Fibroblast of lung (primary cell): ENCODE measurements at regions not wholly inside any gene's neighbourhood (a gene's known extent, or its start where the extent isn't known, plus 50 kb on each side); places are given as distances from the start of the nearest gene placed in this dataset.
A peak's percentile ranks its signal among the peaks of the same experiment; 100 is the strongest.

Experiments used
- DNase-seq, 2 donors: peaks; one replicate each; pipeline versions ENCODE4 v3.0.0 to v3.0.0-alpha.2; 2010; ENCODE audit warnings: low read depth in 2 of 2
- H2AFZ ChIP-seq: 2 replicates; pipeline ENCODE4 v1.5.1; 2012; ENCODE audit warnings: low read length, control low read depth, inconsistent platforms
- H3K27ac ChIP-seq: 2 replicates; pipeline ENCODE4 v1.5.1; 2011; ENCODE audit warnings: low read length, control low read depth; ENCODE audit not compliant: insufficient read depth
- H3K27me3 ChIP-seq: 2 replicates; pipeline ENCODE4 v1.5.1; 2011; ENCODE audit warnings: mild to moderate bottlenecking, low read length; ENCODE audit not compliant: control insufficient read depth, insufficient read depth
- H3K36me3 ChIP-seq: 2 replicates; pipeline ENCODE4 v1.5.1; 2011; ENCODE audit warnings: low read length; ENCODE audit not compliant: control insufficient read depth, insufficient read depth
- H3K4me1 ChIP-seq: 2 replicates; pipeline ENCODE4 v1.5.1; 2011; ENCODE audit warnings: low read length; ENCODE audit not compliant: control insufficient read depth, insufficient read depth; ENCODE audit errors: extremely low read depth
- H3K4me2 ChIP-seq: 2 replicates; pipeline ENCODE4 v1.5.1; 2011; ENCODE audit warnings: low read length, control low read depth; ENCODE audit not compliant: insufficient read depth; ENCODE audit errors: extremely low read depth
- H3K4me3 ChIP-seq, 4 experiments: fragments of 200-600 bp in 1 of 4; sonication (generic) in 1 of 4; replicated peaks in 1 of 4; 2 replicates each; pipeline ENCODE4 v1.5.1; 2011 to 2016; ENCODE audit warnings: low read length in 4 of 4, low read depth in 3 of 4, mild to moderate bottlenecking in 3 of 4, control low read depth in 2 of 4, inconsistent platforms in 1 of 4, mixed read lengths in 1 of 4; ENCODE audit not compliant: insufficient read depth in 1 of 4; ENCODE audit errors: control extremely low read depth in 1 of 4
- H3K79me2 ChIP-seq: 2 replicates; pipeline ENCODE4 v1.5.1; 2012; ENCODE audit warnings: mild to moderate bottlenecking, low read length, inconsistent platforms; ENCODE audit not compliant: control insufficient read depth, insufficient read depth
- H3K9ac ChIP-seq: 2 replicates; pipeline ENCODE4 v1.5.1; 2011; ENCODE audit warnings: mild to moderate bottlenecking, low read length, control low read depth; ENCODE audit not compliant: insufficient read depth
- H3K9me3 ChIP-seq: 2 replicates; pipeline ENCODE4 v1.5.1; 2012; ENCODE audit warnings: low read depth, low read length; ENCODE audit not compliant: control insufficient read depth, insufficient read depth
- H4K20me1 ChIP-seq: 2 replicates; pipeline ENCODE4 v1.5.1; 2011; ENCODE audit warnings: low read length; ENCODE audit not compliant: control insufficient read depth, insufficient read depth; ENCODE audit errors: extremely low read depth
- EZH2 ChIP-seq: IDR thresholded peaks from 2 replicates; pipeline ENCODE4 v1.5.1; 2012; ENCODE audit warnings: low read length, control low read depth, mild to moderate bottlenecking; ENCODE audit errors: missing control alignments
- TF ChIP-seq, protein P1 (sequence below), 2 donors: IDR thresholded peaks in 1 of 2; conservative IDR thresholded peaks in 1 of 2; 1 replicate in 1 of 2; 2 replicates in 1 of 2; pipeline ENCODE4 v1.5.1; 2011 to 2012; ENCODE audit warnings: low read length in 2 of 2, control low read depth in 1 of 2, inconsistent platforms in 1 of 2, low read depth in 1 of 2, mild to moderate bottlenecking in 1 of 2

DNA sequence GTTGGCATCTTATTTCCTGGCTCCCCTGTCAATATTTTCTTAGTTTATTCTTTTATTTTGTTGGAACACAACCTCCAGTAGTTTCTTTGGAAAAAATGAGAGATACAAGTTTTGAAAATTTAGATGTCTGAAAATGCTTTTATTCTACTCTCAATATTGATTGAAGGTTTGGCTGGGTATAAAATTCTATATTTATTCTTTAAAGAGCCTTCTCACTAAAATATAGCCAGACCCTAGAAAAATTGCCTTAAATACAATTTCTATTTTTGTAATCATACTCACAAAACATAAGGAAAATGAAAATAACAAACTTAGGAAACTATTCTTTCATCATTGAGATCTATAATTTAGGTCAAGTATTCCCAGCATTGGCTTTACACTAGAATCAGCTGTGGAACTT, 103.7 kb downstream of the CYP26B1 start:
- Histone ChIP-seq H3K36me3 (no peaks in the 10 kb centered on the region), H2AFZ (no peak overlapping the region), H3K9me3 (no peaks in the 10 kb centered on the region), H3K79me2 (no peaks in the 10 kb centered on the region), H3K9ac (no peak overlapping the region), H4K20me1 (no peaks in the 10 kb centered on the region), H3K27ac (no peak overlapping the region), H3K4me2 (no peak overlapping the region), H3K4me1 (no peaks in the 10 kb centered on the region), H3K27me3 (no peaks in the 10 kb centered on the region), H3K4me3 (no peak overlapping the region)
- TF ChIP-seq, protein P1, sequence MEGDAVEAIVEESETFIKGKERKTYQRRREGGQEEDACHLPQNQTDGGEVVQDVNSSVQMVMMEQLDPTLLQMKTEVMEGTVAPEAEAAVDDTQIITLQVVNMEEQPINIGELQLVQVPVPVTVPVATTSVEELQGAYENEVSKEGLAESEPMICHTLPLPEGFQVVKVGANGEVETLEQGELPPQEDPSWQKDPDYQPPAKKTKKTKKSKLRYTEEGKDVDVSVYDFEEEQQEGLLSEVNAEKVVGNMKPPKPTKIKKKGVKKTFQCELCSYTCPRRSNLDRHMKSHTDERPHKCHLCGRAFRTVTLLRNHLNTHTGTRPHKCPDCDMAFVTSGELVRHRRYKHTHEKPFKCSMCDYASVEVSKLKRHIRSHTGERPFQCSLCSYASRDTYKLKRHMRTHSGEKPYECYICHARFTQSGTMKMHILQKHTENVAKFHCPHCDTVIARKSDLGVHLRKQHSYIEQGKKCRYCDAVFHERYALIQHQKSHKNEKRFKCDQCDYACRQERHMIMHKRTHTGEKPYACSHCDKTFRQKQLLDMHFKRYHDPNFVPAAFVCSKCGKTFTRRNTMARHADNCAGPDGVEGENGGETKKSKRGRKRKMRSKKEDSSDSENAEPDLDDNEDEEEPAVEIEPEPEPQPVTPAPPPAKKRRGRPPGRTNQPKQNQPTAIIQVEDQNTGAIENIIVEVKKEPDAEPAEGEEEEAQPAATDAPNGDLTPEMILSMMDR (conservative IDR thresholded peaks at IDR 0.05 in 1 of 2, IDR thresholded peaks at IDR 0.05 in 1 of 2; ENCODE audit: low read depth in 1 of 2, low read length in 2 of 2): no peak
- TF ChIP-seq EZH2: no peak
- DNase-seq: no peak

DNA sequence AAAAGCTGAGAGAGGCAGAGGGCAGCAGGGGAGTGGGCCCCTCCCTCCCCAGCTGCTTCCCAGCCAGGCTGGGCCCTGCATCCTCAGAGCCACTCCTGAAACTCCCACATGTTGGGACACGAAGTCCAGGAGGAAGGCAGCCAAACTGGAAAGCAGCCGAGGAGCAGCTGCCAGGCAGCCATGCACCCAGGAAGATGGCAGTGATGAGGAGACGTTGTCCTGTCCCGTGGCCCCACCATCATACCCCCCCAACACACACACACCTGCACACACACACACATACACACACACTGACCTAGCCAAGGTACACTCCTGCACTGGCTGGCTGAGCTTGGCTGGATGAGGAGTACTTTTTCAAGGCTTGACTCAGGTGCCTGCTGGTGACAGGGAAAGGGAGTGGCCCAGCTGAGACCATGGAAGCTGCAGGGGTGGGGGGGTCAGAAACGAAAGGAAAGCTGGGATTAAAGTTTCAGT, 106.0 kb downstream of the CYP26B1 start:
- Histone ChIP-seq H2AFZ (no peak overlapping the region), H3K36me3 (no peaks in the 10 kb centered on the region), H3K27me3 (no peaks in the 10 kb centered on the region), H3K4me3 (no peak overlapping the region), H3K27ac (no peak overlapping the region), H3K79me2 (no peaks in the 10 kb centered on the region), H3K9ac (no peak overlapping the region), H3K4me2 (no peak overlapping the region), H3K4me1 (no peaks in the 10 kb centered on the region), H4K20me1 (no peaks in the 10 kb centered on the region), H3K9me3 (no peaks in the 10 kb centered on the region)
- peak in 1 of 2 donors; percentile 32 for DNase-seq
- TF ChIP-seq, protein P1 (conservative IDR thresholded peaks at IDR 0.05 in 1 of 2, IDR thresholded peaks at IDR 0.05 in 1 of 2; ENCODE audit: low read depth in 1 of 2, low read length in 2 of 2): no peak
- no peak for TF ChIP-seq EZH2

DNA sequence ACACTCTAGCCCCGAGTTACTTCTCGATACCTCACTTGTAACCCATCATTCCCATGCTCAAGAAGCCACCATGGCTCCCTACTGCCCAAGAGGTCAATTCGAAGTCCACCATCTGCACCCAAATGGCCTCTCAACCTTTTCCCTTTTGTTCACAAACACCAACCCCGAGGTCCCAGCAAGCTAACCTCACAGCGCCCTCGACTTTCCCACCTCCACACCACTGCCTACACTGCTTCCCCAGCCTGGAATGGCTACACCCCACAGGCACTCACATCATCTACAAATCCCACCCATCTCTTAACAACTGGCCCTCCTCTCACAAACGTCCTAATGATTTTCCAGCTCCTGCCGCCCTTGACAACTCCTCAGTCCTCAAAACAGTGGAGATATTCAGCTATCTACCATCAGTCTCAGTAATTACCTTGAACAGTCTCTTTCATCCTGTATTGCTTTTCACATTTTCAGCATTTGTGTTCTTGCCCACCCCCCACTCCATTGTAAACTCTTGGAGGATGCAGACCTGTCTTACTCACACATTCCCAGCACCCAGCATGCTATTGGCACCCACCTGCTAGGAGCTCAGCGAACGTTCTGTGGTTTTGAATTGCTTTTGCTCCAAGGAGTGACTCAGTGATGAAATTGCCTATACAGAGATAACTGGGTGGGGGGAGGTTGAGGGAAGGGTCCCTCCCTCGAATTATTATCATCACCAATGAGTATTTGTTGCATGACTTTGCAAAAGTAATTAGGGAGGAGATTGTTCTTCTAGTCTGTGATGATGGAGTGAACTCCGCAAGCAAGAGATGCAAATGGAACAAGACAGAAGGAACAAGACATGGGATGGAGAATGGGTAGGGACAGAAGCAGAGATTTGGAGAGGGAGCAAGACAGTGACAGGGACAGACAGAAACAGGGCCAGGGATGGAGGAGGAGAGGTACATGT, 106.8 kb downstream of the CYP26B1 start:
- DNase-seq: peak in 1 of 2 donors; percentile 96
- Histone ChIP-seq H3K27ac (no peak overlapping the region), H4K20me1 (no peaks in the 10 kb centered on the region)

More for the DNA sequence above, 106.8 kb downstream of the CYP26B1 start:
- Histone ChIP-seq H3K4me3 (no peak overlapping the region), H3K4me2 (no peak overlapping the region), H3K27me3 (no peaks in the 10 kb centered on the region), H3K4me1 (no peaks in the 10 kb centered on the region), H2AFZ (no peak overlapping the region), H3K36me3 (no peaks in the 10 kb centered on the region), H3K9ac (no peak overlapping the region), H3K9me3 (no peaks in the 10 kb centered on the region), H3K79me2 (no peaks in the 10 kb centered on the region)
- TF ChIP-seq, protein P1 (conservative IDR thresholded peaks at IDR 0.05 in 1 of 2, IDR thresholded peaks at IDR 0.05 in 1 of 2; ENCODE audit: low read depth in 1 of 2, low read length in 2 of 2): no peak
- no peak for TF ChIP-seq EZH2
